HEK293 (cell line): ENCODE measurements at regions not wholly inside any gene's neighbourhood (a gene's known extent, or its start where the extent isn't known, plus 50 kb on each side); places are given as distances from the start of the nearest gene placed in this dataset.
A peak's percentile ranks its signal among the peaks of the same experiment; 100 is the strongest.

Experiments used
- CTCF ChIA-PET: fragments of 350-600 bp; formaldehyde crosslinking; extraction: SDS; loops from one replicate; lab custom pipeline; 2021; ENCODE audit warnings: antibody characterized with exemption; lab: Yijun Ruan, JAX
- POLR2A ChIA-PET: fragments of 300-600 bp; formaldehyde crosslinking; extraction: SDS; loops from one replicate; lab custom pipeline; 2020; ENCODE audit warnings: antibody characterized with exemption, inconsistent platforms; lab: Yijun Ruan, JAX
- H3K27ac ChIP-seq: fragments of 200-500 bp; sonication (Bioruptor generic); 2 replicates; pipeline ENCODE4 v1.5.1; 2014; ENCODE audit warnings: low read depth, low read length, control low read depth, inconsistent platforms; ENCODE audit errors: extremely low read depth
- H3K36me3 ChIP-seq, 2 experiments: fragments of 200-500 bp in 1 of 2; sonication (Bioruptor generic) in 1 of 2; 1 replicate in 1 of 2; 2 replicates in 1 of 2; pipeline ENCODE4 v1.5.1; 2014 to 2017; ENCODE audit warnings: inconsistent platforms in 2 of 2, low read length in 2 of 2; ENCODE audit not compliant: control insufficient read depth in 2 of 2, insufficient read depth in 1 of 2
- H3K4me1 ChIP-seq: fragments of 200-500 bp; sonication (Bioruptor generic); 2 replicates; pipeline ENCODE4 v1.5.1; 2014; ENCODE audit warnings: mild to moderate bottlenecking, low read length, inconsistent platforms; ENCODE audit not compliant: control insufficient read depth, insufficient read depth
- H3K4me3 ChIP-seq: 2 replicates; pipeline ENCODE4 v1.5.1; 2011; ENCODE audit warnings: low read depth, mild to moderate bottlenecking, control low read depth, low read length, moderate library complexity
- H3K9me3 ChIP-seq: fragments of 200-500 bp; sonication (Bioruptor generic); 2 replicates; pipeline ENCODE4 v1.5.1; 2014; ENCODE audit warnings: low read depth, low read length, inconsistent platforms; ENCODE audit not compliant: control insufficient read depth, insufficient read depth
- CTCF ChIP-seq: fragments of 450-650 bp; formaldehyde crosslinking; IDR thresholded peaks from 2 replicates; pipeline ENCODE4 v1.5.1; 2016; ENCODE audit warnings: missing biosample characterization, missing genetic modification characterization
- KLF17 ChIP-seq: fragments of 450-650 bp; formaldehyde crosslinking; IDR thresholded peaks from 2 replicates; pipeline ENCODE4 v1.5.1; 2016; ENCODE audit warnings: missing biosample characterization, missing genetic modification characterization
- REPIN1 ChIP-seq: fragments of 450-650 bp; formaldehyde crosslinking; IDR thresholded peaks from 2 replicates; pipeline ENCODE4 v1.5.1; 2017; ENCODE audit warnings: missing biosample characterization, missing genetic modification characterization, low read depth
- REST ChIP-seq: fragments of 450-650 bp; formaldehyde crosslinking; IDR thresholded peaks from 2 replicates; pipeline ENCODE4 v1.5.1; 2016; ENCODE audit warnings: missing biosample characterization, missing genetic modification characterization
- ZFHX2 ChIP-seq: fragments of 450-650 bp; formaldehyde crosslinking; conservative IDR thresholded peaks from 2 replicates; pipeline ENCODE4 v1.5.1; 2016; ENCODE audit warnings: missing biosample characterization, missing genetic modification characterization
- ZNF112 ChIP-seq: fragments of 450-650 bp; formaldehyde crosslinking; IDR thresholded peaks from 2 replicates; pipeline ENCODE4 v1.5.0; 2017; ENCODE audit warnings: missing biosample characterization, missing genetic modification characterization
- ZNF140 ChIP-seq: fragments of 450-650 bp; formaldehyde crosslinking; IDR thresholded peaks from 2 replicates; pipeline ENCODE4 v1.5.1; 2016; ENCODE audit warnings: missing biosample characterization, missing genetic modification characterization
- ZNF202 ChIP-seq: fragments of 450-650 bp; formaldehyde crosslinking; IDR thresholded peaks from 2 replicates; pipeline ENCODE4 v1.5.1; 2016; ENCODE audit warnings: missing biosample characterization, missing genetic modification characterization, borderline replicate concordance
- ZNF394 ChIP-seq: fragments of 450-650 bp; formaldehyde crosslinking; IDR thresholded peaks from 2 replicates; pipeline ENCODE4 v1.5.1; 2016; ENCODE audit warnings: missing biosample characterization, missing genetic modification characterization, mild to moderate bottlenecking, moderate library complexity, borderline replicate concordance
- ZNF639 ChIP-seq: fragments of 450-650 bp; formaldehyde crosslinking; IDR thresholded peaks from 2 replicates; pipeline ENCODE4 v1.5.1; 2016; ENCODE audit warnings: missing biosample characterization, missing genetic modification characterization
- ZNF660 ChIP-seq: fragments of 450-650 bp; IDR thresholded peaks from 2 replicates; pipeline ENCODE4 v1.5.1; 2018; ENCODE audit warnings: missing biosample characterization, mild to moderate bottlenecking, missing genetic modification characterization
- ZNF76 ChIP-seq: fragments of 450-650 bp; formaldehyde crosslinking; IDR thresholded peaks from 2 replicates; pipeline ENCODE4; 2016; ENCODE audit warnings: low read depth, missing biosample characterization, missing genetic modification characterization, borderline replicate concordance
- ZSCAN30 ChIP-seq: fragments of 450-650 bp; IDR thresholded peaks from 2 replicates; pipeline ENCODE4 v1.5.1; 2018; ENCODE audit warnings: missing biosample characterization, mild to moderate bottlenecking, missing genetic modification characterization, moderate library complexity

- ChIA-PET POLR2A (no interaction called here), CTCF (no interaction called here)
- Histone ChIP-seq H3K4me3 (no peak overlapping the region), H3K36me3 (no peaks in the 10 kb centered on the region), H3K4me1 (no peaks in the 10 kb centered on the region), H3K9me3 (no peaks in the 10 kb centered on the region), H3K27ac (no peak overlapping the region)
- no peak for TF ChIP-seq ZNF76 (tag by site-specific recombination)
- no peak for TF ChIP-seq KLF17 (tag by site-specific recombination)
- no peak for TF ChIP-seq ZNF639 (tag by site-specific recombination)
- peak; percentile 83 for TF ChIP-seq REST (tag by site-specific recombination)
These were observed 625.1 kb downstream of the HS3ST4 start for GRCh38 chr16:26316683-26317464.

GRCh38 chr16:26317885-26318284 is 626.1 kb downstream of the HS3ST4 start:
- H3K27ac ChIP-seq: no peak overlapping the region
- H3K4me3 ChIP-seq: no peak overlapping the region
- ChIA-PET CTCF (no interaction called here), POLR2A (no interaction called here)
- H3K36me3 ChIP-seq: no peaks in the 10 kb centered on the region
- no peaks in the 10 kb centered on the region for H3K9me3 ChIP-seq
- TF ChIP-seq ZNF660 (no peak), ZFHX2 (tag by site-specific recombination) (no peak), ZNF140 (tag by site-specific recombination) (no peak), ZSCAN30 (tag by site-specific recombination) (no peak), ZNF112 (tag by site-specific recombination) (no peak), CTCF (tag by site-specific recombination) (no peak), ZNF202 (tag by site-specific recombination) (no peak), REPIN1 (no peak)
- no peaks in the 10 kb centered on the region for H3K4me1 ChIP-seq

GRCh38 chr16:26330654-26331053 is 638.9 kb downstream of the HS3ST4 start:
- Histone ChIP-seq H3K9me3 (no peaks in the 10 kb centered on the region), H3K36me3 (no peaks in the 10 kb centered on the region), H3K4me1 (no peaks in the 10 kb centered on the region), H3K4me3 (no peak overlapping the region), H3K27ac (no peak overlapping the region)
- ChIA-PET POLR2A (no interaction called here), CTCF (no interaction called here)
- TF ChIP-seq ZNF394 (tag by site-specific recombination): no peak
